A549 (cell line): ENCODE measurements at regions not wholly inside any gene's neighbourhood (a gene's known extent, or its start where the extent isn't known, plus 50 kb on each side); places are given as distances from the start of the nearest gene placed in this dataset.

ENCODE experiments used
- ATAC-seq, 2 experiments: fragments of 200-7000 bp in 1 of 2; fragments of >200 bp in 1 of 2; cut with Nextera tagmentation in 1 of 2; cut with Tn5 transposase in 1 of 2; 3 replicates each; pipeline versions ENCODE4 v1.8.0 to v1.9.1; 2018 to 2020; ENCODE audit warnings: mild to moderate bottlenecking in 1 of 2, moderate library complexity in 1 of 2
- CTCF ChIA-PET: fragments of 300-600 bp; sonication (Branson Sonifier 250); formaldehyde crosslinking; extraction: SDS; loops from one replicate; lab custom pipeline; 2021; ENCODE audit warnings: antibody characterized with exemption, inconsistent platforms; lab: Yijun Ruan, JAX
- POLR2A ChIA-PET: fragments of 350-600 bp; formaldehyde crosslinking; extraction: SDS; loops from one replicate; lab custom pipeline; 2021; ENCODE audit warnings: antibody characterized with exemption, inconsistent platforms; lab: Yijun Ruan, JAX
- DNase-seq, 2 experiments: peaks; one replicate each; pipeline versions ENCODE4 v3.0.0 to v3.0.0-alpha.2; 2011 to 2016; ENCODE audit warnings: low read depth in 1 of 2, low spot score in 1 of 2
- FAIRE-seq: peaks from 2 replicates; lab custom pipeline; 2011; peaks lifted over from hg19 to GRCh38; lab: Jason Lieb, UNC
- H3K27ac ChIP-seq, 2 experiments: fragments of >200 bp; sonication (Bioruptor Twin); formaldehyde crosslinking; 3 replicates each; pipeline ENCODE4 v1.5.1; 2016 to 2017
- H3K4me1 ChIP-seq: fragments of >200 bp; sonication (Bioruptor Twin); formaldehyde crosslinking; 3 replicates; pipeline ENCODE4 v1.6.1; 2016
- H3K4me2 ChIP-seq: fragments of >200 bp; sonication (Bioruptor Twin); formaldehyde crosslinking; 3 replicates; pipeline ENCODE4 v1.6.1; 2016
- H3K4me3 ChIP-seq: fragments of >200 bp; sonication (Bioruptor Twin); formaldehyde crosslinking; 3 replicates; pipeline ENCODE4 v1.5.1; 2016
- H3K9me3 ChIP-seq: fragments of >200 bp; sonication (Bioruptor Twin); formaldehyde crosslinking; 3 replicates; pipeline ENCODE4 v1.6.1; 2016
- BHLHE40 ChIP-seq: IDR thresholded peaks from 2 replicates; pipeline ENCODE4 v1.6.1; 2012; ENCODE audit warnings: low read depth, low read length, inconsistent platforms
- CBX8 ChIP-seq: fragments of 200-600 bp; sonication (generic); IDR thresholded peaks from 2 replicates; pipeline ENCODE4 v1.6.1; 2016
- CHD4 ChIP-seq: fragments of 200-600 bp; sonication (generic); IDR thresholded peaks from 2 replicates; pipeline ENCODE4 v1.6.1; 2016; ENCODE audit warnings: antibody characterized with exemption, mild to moderate bottlenecking, borderline replicate concordance
- E2F6 ChIP-seq: IDR thresholded peaks from 2 replicates; pipeline ENCODE4 v1.6.1; 2012; ENCODE audit warnings: low read depth, borderline replicate concordance
- ELK1 ChIP-seq: fragments of 150-350 bp; IDR thresholded peaks from 2 replicates; pipeline ENCODE4 v1.6.1; 2014; ENCODE audit warnings: low read depth, mild to moderate bottlenecking, low read length
- GATA3 ChIP-seq: IDR thresholded peaks from 2 replicates; pipeline ENCODE4 v1.6.1; 2012; ENCODE audit warnings: borderline replicate concordance
- HDAC2 ChIP-seq: fragments of 200-600 bp; sonication (generic); IDR thresholded peaks from 2 replicates; pipeline ENCODE4 v1.6.1; 2016
- HEYL ChIP-seq: fragments of 250-450 bp; sonication (Bioruptor Pico); IDR thresholded peaks from 2 replicates; pipeline ENCODE4 v1.8.0; 2021; ENCODE audit warnings: mild to moderate bottlenecking, moderate library complexity
- HMGXB4 ChIP-seq: fragments of 250-450 bp; sonication (Bioruptor Pico); IDR thresholded peaks from 2 replicates; pipeline ENCODE4 v1.5.0; 2021; ENCODE audit warnings: mild to moderate bottlenecking, moderate library complexity, borderline replicate concordance
- HOXA7 ChIP-seq: fragments of 250-450 bp; sonication (Bioruptor Pico); IDR thresholded peaks from 2 replicates; pipeline ENCODE4 v1.5.0; 2020; ENCODE audit warnings: mild to moderate bottlenecking, moderate library complexity
- HOXB13 ChIP-seq: fragments of 250-450 bp; sonication (Bioruptor Pico); IDR thresholded peaks from 2 replicates; pipeline ENCODE4 v1.5.0; 2020; ENCODE audit warnings: low read depth, mild to moderate bottlenecking, moderate library complexity
- KDM5A ChIP-seq: fragments of 200-600 bp; sonication (generic); IDR thresholded peaks from 2 replicates; pipeline ENCODE4 v1.6.1; 2016; ENCODE audit warnings: antibody characterized with exemption, mild to moderate bottlenecking
- NFE2L2 ChIP-seq: fragments of 150-350 bp; conservative IDR thresholded peaks from 2 replicates; pipeline ENCODE4 v1.6.1; 2014; ENCODE audit warnings: low read length
- NPAS2 ChIP-seq: fragments of 250-450 bp; sonication (Bioruptor Pico); IDR thresholded peaks from 2 replicates; pipeline ENCODE4 v1.8.0; 2022; ENCODE audit warnings: mild to moderate bottlenecking, moderate library complexity, borderline replicate concordance
- POLR2AphosphoS2 ChIP-seq: conservative IDR thresholded peaks from 2 replicates; pipeline ENCODE4 v1.6.1; 2012; ENCODE audit warnings: low read length, improper control_type of control experiment, inconsistent platforms
- RNF2 ChIP-seq: fragments of 200-600 bp; sonication (generic); IDR thresholded peaks from 2 replicates; pipeline ENCODE4 v1.6.1; 2016; ENCODE audit warnings: low read depth, mild to moderate bottlenecking, antibody characterized with exemption, moderate library complexity, borderline replicate concordance
- SMC3 ChIP-seq: fragments of >200 bp; sonication (Bioruptor Twin); formaldehyde crosslinking; IDR thresholded peaks from 3 replicates; pipeline ENCODE4 v1.6.1; 2018; ENCODE audit warnings: inconsistent platforms
- SREBF2 ChIP-seq: fragments of 450-650 bp; IDR thresholded peaks from 2 replicates; pipeline ENCODE4 v1.6.1; 2014; ENCODE audit warnings: mild to moderate bottlenecking, moderate library complexity
- TFCP2L1 ChIP-seq: fragments of 250-450 bp; sonication (Bioruptor Pico); IDR thresholded peaks from 2 replicates; pipeline ENCODE4 v1.5.0; 2021; ENCODE audit warnings: mild to moderate bottlenecking
- ZSCAN20 ChIP-seq: fragments of 250-450 bp; sonication (Bioruptor Pico); IDR thresholded peaks from 2 replicates; pipeline ENCODE4 v1.8.0; 2022; ENCODE audit warnings: mild to moderate bottlenecking, moderate library complexity
- WGBS: methylation state at CpG from one replicate; pipeline ENCODE4 v1.1.6; 2017; ENCODE audit errors: missing lambda C conversion rate; 5-methylcytosine and 5-hydroxymethylcytosine counted together
- TF ChIP-seq, protein P1 (sequence below): fragments of >200 bp; sonication (Bioruptor Twin); formaldehyde crosslinking; IDR thresholded peaks from 3 replicates; pipeline ENCODE4 v1.5.1; 2016

- ATAC-seq, result no peak
- no peak for FAIRE-seq
- Histone ChIP-seq H3K4me2 (no peak overlapping the region), H3K4me1 (no peaks in the 10 kb centered on the region), H3K4me3 (no peak overlapping the region)
- CTCF ChIA-PET, result no interaction called here
- no peak for TF ChIP-seq KDM5A
- TF ChIP-seq HOXB13 (CRISPR knock-in tag), result no peak
- TF ChIP-seq HEYL (CRISPR knock-in tag), result no peak
- TF ChIP-seq RNF2, result no peak
- TF ChIP-seq ZSCAN20 (CRISPR knock-in tag), result no peak
- no peak for TF ChIP-seq TFCP2L1 (CRISPR knock-in tag)
- TF ChIP-seq, protein P1, sequence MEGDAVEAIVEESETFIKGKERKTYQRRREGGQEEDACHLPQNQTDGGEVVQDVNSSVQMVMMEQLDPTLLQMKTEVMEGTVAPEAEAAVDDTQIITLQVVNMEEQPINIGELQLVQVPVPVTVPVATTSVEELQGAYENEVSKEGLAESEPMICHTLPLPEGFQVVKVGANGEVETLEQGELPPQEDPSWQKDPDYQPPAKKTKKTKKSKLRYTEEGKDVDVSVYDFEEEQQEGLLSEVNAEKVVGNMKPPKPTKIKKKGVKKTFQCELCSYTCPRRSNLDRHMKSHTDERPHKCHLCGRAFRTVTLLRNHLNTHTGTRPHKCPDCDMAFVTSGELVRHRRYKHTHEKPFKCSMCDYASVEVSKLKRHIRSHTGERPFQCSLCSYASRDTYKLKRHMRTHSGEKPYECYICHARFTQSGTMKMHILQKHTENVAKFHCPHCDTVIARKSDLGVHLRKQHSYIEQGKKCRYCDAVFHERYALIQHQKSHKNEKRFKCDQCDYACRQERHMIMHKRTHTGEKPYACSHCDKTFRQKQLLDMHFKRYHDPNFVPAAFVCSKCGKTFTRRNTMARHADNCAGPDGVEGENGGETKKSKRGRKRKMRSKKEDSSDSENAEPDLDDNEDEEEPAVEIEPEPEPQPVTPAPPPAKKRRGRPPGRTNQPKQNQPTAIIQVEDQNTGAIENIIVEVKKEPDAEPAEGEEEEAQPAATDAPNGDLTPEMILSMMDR, result no peak
- TF ChIP-seq HMGXB4 (CRISPR knock-in tag), result no peak
- no peak for TF ChIP-seq SMC3
- no peak for TF ChIP-seq SREBF2
- no peak for TF ChIP-seq HOXA7
- TF ChIP-seq E2F6, result no peak
- TF ChIP-seq CHD4, result no peak
- no peak for TF ChIP-seq NPAS2 (CRISPR knock-in tag)
- no peak for TF ChIP-seq NFE2L2
- no peak for TF ChIP-seq POLR2AphosphoS2
- no peak for TF ChIP-seq CBX8
- no peak for TF ChIP-seq HDAC2
- no peak for TF ChIP-seq ELK1
- TF ChIP-seq GATA3, result no peak
- TF ChIP-seq, all 56 proteins: peak for 0
- Histone ChIP-seq H3K27ac (no peak overlapping the region), H3K9me3 (no peaks in the 10 kb centered on the region)
- 20% methylated on average over 10 of the region's 10 CpGs for WGBS
- no peak for DNase-seq
- POLR2A ChIA-PET, result no interaction called here
Observed at GRCh38 chr13:111555268-111555808, 234.9 kb downstream of the TEX29 start.

DNA sequence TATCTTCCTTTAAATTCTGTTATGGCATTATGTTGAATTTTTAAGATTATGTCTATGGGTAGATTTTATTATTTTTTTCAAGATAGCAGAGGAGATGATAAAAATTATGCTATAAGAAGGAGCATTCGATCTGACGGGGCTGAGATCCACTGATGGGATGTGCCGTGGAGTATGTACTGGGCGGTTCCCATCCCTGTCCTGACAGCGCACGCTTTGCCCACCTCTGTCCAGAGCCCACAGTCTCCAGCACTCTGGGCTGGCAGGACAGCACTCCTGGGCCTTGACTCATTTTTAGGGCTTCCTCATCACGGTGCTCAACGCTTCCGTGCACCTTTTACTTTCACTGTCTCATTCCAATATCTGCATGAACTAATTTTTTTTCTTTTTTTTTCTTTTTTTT lies 235.5 kb downstream of the TEX29 start:
- Histone ChIP-seq H3K4me1 (no peaks in the 10 kb centered on the region), H3K4me2 (no peak overlapping the region)
- no peak for DNase-seq
- TF ChIP-seq BHLHE40 (no peak), HEYL (CRISPR knock-in tag) (no peak)
- TF ChIP-seq, protein P1, result no peak
- TF ChIP-seq, all 56 proteins: peak for 0
- ATAC-seq (no peak), FAIRE-seq (no peak)
- H3K4me3 ChIP-seq, result no peak overlapping the region
- ChIA-PET CTCF (interaction anchor here (0.9 kb wide), 1 partner anchor 81 kb away, joined by 3 read pairs; no protein-coding TSS in a partner anchor), POLR2A (no interaction called here)
- H3K9me3 ChIP-seq, result no peaks in the 10 kb centered on the region
- H3K27ac ChIP-seq, result no peak overlapping the region
- WGBS, result 44% methylated on average over 9 of the region's 9 CpGs
